ENCODE measurements at regions not wholly inside any gene's neighbourhood (a gene's known extent, or its start where the extent isn't known, plus 50 kb on each side); places are given as distances from the start of the nearest gene placed in this dataset.

GRCh38 chr6:169899481-169900145, 148.2 kb downstream of the ERMARD start:
- no peak for FAIRE-seq

DNA sequence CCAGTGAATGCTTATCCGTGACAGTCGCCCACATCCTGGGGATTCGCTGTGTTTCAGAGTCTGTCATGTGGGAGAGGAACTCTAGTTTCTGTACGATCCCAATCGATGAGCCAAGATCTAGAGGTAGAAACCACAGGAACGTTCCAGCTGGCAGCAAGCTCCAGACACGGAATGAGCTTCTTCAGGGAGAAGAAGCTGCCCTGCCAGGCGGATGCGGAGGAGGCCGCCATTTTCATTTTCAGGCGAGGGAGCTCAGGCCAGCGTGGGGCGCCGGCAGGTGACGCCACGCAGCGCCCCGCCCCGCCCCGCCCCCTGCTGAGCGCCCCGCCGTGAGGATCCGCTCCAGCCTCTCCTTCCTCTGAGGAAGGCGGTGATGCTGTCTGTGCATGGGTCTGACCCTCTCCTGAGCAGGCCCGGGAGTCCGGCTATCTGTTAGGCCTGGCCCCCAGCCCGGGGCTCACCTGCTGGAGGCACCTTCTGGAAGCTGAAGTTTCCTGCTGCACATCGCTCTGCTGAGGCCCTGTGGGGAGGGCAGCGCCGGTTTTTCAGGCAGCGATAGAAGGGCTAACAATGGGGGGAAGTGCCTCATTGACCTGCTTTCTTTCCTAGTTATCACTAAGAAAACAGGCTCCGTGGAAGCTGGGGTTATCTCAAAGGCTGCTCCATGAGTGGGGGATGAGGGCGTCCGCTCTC, 147.5 kb downstream of the ERMARD start:
- no peak for FAIRE-seq

DNA sequence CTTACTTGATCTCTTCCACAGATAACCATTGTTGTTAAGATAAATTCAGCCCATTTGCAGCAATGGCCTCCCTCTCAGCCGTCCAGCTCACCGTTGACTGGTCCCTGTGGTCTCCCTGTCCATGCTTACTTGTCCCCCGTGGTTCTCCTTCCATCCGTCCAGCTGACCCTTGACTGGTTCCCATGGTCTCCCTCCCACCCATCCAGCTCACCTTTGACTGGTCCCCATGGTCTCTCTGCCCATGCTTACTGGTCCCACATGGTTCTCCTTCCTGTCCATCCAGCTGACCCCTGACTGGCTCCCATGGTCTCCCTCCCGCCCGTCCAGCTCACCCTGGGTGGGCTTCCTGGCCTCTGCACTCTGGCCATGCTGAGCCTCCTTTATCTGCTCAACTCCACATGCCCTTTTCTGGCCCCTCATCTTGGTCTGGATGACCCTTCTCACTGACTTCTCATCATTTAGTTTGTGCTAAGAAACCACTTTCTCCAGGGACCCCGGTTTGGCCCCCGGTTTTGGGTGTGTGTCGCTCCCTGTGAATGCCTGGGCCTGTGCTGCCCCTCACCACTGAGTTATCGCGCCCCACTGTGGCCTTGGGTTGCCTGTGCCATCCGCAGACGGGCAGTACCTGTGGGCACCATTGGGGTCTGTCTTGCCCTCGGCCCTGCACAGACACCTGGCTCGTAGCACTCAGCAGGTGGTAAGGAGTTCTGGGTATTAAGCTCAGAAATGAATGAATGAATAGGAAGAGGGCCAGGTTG, 146.4 kb downstream of the ERMARD start:
- FAIRE-seq, result no peak

DNA sequence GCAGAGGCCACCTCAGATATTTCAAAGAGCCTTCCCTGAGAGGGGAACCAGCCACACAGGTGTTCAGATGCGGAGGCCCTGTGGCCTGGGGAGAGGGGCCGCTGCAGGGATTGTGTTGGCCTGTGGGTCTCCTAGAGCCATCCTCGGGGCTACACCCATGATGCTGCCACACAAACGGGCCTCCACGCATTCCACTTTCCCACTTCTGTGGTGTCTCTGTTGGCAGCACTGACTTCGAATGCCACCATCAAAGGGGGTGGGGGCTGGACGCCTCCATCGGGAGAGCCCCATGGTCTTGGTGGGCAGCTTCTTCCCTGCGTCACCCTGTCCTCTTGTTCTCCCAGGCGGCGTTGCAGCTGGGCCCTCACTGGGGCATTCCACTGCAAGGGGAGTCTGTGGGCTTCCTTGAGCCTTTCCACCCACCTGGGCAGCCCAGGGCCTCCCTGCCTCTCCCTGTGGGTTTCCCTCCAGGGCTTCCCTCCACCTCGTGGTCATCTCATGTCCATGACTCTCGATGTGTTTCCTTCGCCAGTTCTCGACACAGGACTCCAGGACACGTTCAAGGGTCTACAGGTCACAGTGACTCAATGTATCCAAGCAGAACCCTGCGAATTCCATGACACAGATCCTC, 145.5 kb downstream of the ERMARD start:
- no peak for FAIRE-seq

DNA sequence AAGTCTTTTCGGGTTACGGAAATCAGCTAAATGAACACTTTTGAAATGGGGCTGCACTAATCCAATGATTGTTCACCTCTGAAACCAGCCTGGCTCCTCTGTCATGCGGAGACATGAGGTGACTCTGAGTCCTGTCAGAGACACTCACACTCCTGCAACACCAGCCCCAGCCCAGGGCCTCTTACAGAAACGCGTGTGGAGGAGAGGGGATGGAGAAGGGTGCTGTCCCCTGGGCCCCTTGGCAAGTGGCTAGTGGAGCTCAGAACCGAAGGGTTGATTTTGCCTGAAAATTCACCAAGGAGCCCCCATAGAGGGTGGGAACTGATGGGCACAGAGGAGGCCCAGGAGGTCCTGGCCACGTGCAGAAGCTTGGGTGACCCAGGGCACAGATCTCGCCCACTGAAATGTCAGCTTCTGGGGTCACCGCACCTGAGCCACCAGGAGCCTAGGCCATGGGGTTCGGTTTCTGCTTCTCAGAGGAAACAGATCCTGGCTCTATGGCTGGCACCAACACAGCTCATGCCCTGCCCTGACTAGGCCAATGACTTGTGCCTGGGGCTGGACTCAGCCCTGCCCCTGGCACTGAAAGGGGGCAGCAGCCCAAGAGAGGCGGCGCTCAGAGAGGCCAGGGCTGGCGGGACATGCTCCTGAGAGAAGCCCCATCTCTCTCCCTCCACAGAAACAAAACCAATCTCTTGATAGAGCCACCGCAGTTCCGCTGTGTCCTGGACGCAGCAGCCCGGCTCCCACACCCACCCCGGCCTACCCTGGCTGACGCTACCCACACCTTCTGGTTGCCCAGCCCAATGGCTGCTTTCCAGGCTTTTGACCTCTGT, 144.7 kb downstream of the ERMARD start:
- no peak for FAIRE-seq

DNA sequence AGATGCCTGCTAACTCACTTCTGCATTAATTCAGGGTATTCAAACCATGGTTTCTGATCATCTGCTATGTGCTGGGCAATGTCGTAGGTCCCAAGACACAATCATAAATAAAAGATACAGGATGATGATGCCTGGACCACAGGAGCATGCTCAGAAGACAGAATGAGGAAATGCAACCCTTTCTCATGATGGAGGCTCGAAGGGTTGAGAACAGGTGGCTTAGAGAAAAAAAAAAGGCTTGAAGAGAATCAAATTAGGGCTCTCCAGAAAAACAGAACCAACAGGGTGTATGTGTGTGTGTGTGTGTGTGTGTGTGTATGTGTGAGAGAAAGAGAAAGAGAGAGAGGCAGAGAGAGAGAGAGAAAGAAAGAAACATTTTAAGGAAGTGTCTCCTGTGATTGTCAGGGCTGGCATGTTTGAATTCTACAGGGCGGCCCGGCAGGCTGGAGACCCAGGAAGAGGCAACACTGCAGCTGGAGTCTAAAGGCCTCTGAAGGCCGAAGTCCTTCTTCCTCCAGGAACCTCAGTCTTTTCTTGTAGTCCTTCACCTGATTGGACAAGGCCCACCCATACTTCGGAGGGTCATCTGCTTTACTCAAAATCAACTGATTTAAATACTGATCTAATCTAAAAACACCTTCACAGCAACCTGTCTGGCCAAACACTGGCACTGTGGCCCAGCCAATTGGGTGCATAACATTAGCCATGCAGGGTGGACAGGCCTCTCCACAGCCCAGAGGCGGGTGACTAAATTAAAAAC, 143.8 kb downstream of the ERMARD start:
- FAIRE-seq, result no peak

- FAIRE-seq, result no peak
Observed at GRCh38 chr6:169894377-169894960, 143.0 kb downstream of the ERMARD start.

GRCh38 chr6:169893624-169894023, 142.2 kb downstream of the ERMARD start:
- FAIRE-seq, result no peak

- FAIRE-seq, result no peak
Observed at GRCh38 chr6:169891846-169892245, 140.4 kb downstream of the ERMARD start.

- FAIRE-seq, result no peak
Observed at GRCh38 chr6:169891421-169891820, 140.0 kb downstream of the ERMARD start.

GRCh38 chr6:169890901-169891300, 139.5 kb downstream of the ERMARD start:
- FAIRE-seq, result no peak

- no peak for FAIRE-seq
Observed at GRCh38 chr6:169890049-169890448, 138.6 kb downstream of the ERMARD start.

DNA sequence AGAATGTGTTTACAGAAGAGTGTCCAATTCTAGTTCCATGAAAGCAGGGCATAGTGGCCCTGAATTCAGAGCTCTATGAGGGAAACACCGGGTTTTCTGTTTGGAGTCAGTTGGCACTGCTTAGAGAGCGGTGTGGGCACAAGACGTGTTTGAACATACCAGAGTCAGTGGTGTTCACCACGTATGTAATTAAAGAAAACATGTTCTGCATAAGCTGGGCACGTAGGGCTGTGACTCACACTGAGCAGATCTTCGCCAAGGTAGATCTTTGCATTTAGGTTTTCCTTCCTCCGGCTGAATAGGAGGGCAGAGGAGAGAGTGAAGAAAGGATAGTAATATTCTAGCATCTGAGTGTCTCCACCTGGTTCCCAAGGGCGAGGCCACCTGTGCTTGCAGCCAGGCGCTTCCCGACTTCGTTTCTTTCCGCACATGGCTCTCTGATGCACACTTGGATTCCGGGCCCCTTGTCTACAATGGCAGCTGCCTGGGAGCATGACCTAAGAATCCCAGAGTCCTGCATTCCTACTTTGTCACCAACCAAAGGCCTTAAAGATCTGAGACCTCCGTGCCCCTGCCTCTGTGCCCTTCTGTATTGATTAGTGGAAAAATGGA, 136.2 kb downstream of the ERMARD start:
- no peak for FAIRE-seq

- no peak for FAIRE-seq
Observed at GRCh38 chr6:169886631-169887227, 135.3 kb downstream of the ERMARD start.

GRCh38 chr6:169885831-169886230, 134.4 kb downstream of the ERMARD start:
- FAIRE-seq, result no peak

DNA sequence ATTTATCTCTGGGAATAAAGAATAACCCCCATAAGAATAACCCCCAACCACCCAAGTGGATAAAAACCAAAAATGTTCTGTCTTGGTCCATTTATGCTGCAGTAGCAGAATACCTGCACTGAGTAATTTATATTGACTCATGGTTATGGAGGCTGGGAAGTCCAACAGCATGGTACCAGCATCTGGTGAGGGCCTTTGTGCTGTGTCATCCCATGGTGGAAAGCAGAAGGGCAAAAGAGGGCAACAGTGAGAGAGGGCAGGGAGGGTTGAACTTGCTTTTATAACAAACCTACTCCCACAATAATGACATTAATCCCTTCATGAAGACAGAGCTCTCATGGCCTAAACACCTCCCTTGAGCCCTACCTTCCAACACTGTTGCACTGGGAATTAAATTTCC, 133.7 kb downstream of the ERMARD start:
- FAIRE-seq, result no peak

GRCh38 chr6:169884158-169884557, 132.7 kb downstream of the ERMARD start:
- FAIRE-seq, result no peak

GRCh38 chr6:169883316-169883715, 131.9 kb downstream of the ERMARD start:
- FAIRE-seq, result no peak

- no peak for FAIRE-seq
Observed at GRCh38 chr6:169881976-169882375, 130.6 kb downstream of the ERMARD start.

GRCh38 chr6:169881398-169881797, 130.0 kb downstream of the ERMARD start:
- no peak for FAIRE-seq

Measured in colon (tissue), 2 donors.